NCI-H1417 (cell line): ENCODE measurements at regions not wholly inside any gene's neighbourhood (a gene's known extent, or its start where the extent isn't known, plus 50 kb on each side); places are given as distances from the start of the nearest gene placed in this dataset.
"Not testable (repeated sequence)": the region's sequence is repeated elsewhere in the genome, so short reads cannot be mapped to it uniquely, and the experiment has no call there.

Source experiments
- DNase-seq, 3 experiments: peaks; one replicate each; lab custom pipeline; 2025; lab: John Stamatoyannopoulos, UW

- DNase-seq = no peak
Measured at GRCh38 chr12:115898670-115899069, 378.8 kb downstream of the MED13L start.

- no peak for DNase-seq
Measured at GRCh38 chr12:115897729-115898128, 379.8 kb downstream of the MED13L start.

- DNase-seq = no peak
Measured at GRCh38 chr12:115895247-115895646, 382.2 kb downstream of the MED13L start.

GRCh38 chr12:115891556-115892164, 385.8 kb downstream of the MED13L start:
- no peak for DNase-seq

- DNase-seq = no peak
Measured at GRCh38 chr12:115886666-115887065, 390.8 kb downstream of the MED13L start.

GRCh38 chr12:115885040-115885690, 392.3 kb downstream of the MED13L start:
- DNase-seq = peak; percentile 10 to 95 (median 55)

GRCh38 chr12:115882936-115883335, 394.6 kb downstream of the MED13L start:
- DNase-seq = no peak

- no peak for DNase-seq
Measured at GRCh38 chr12:115880238-115880637, 397.3 kb downstream of the MED13L start.

- DNase-seq = no peak
Measured at GRCh38 chr12:115879354-115879753, 398.1 kb downstream of the MED13L start.

GRCh38 chr12:115873451-115874082, 403.9 kb downstream of the MED13L start:
- peak in 1 of 3 experiments; percentile 36 for DNase-seq

GRCh38 chr12:115872919-115873357, 404.6 kb downstream of the MED13L start:
- DNase-seq = peak in 2 of 3 experiments; percentile 13 to 56

- DNase-seq = no peak
Measured at GRCh38 chr12:115872212-115872611, 405.3 kb downstream of the MED13L start.

- DNase-seq = peak in 2 of 3 experiments; percentile 29 to 79
Measured at GRCh38 chr12:115871714-115872113, 405.8 kb downstream of the MED13L start.

GRCh38 chr12:115870510-115870909, 407.0 kb downstream of the MED13L start:
- no peak for DNase-seq

- DNase-seq = no peak
Measured at GRCh38 chr12:115870021-115870420, 407.5 kb downstream of the MED13L start.

GRCh38 chr12:115869604-115870003, 407.9 kb downstream of the MED13L start:
- no peak for DNase-seq

GRCh38 chr12:115868624-115869023, 408.9 kb downstream of the MED13L start:
- DNase-seq = no peak

GRCh38 chr12:115867854-115868253, 409.6 kb downstream of the MED13L start:
- DNase-seq = no peak

- DNase-seq = peak in 2 of 3 experiments; percentile 17 to 53
Measured at GRCh38 chr12:115866909-115867525, 410.5 kb downstream of the MED13L start.

- not testable (repeated sequence) for DNase-seq
Measured at GRCh38 chr12:115866281-115866680, 411.2 kb downstream of the MED13L start.

- DNase-seq = no peak
Measured at GRCh38 chr12:115864396-115864795, 413.1 kb downstream of the MED13L start.

GRCh38 chr12:115860619-115861018, 416.9 kb downstream of the MED13L start:
- no peak for DNase-seq

- DNase-seq = no peak
Measured at GRCh38 chr12:115859231-115859630, 418.3 kb downstream of the MED13L start.
